ENCODE measurements at regions not wholly inside any gene's neighbourhood (a gene's known extent, or its start where the extent isn't known, plus 50 kb on each side); places are given as distances from the start of the nearest gene placed in this dataset.

GRCh38 chr1:168640836-168641235, 64.4 kb downstream of the XCL1 start:
- TF ChIP-seq CTCF (IDR thresholded peaks at IDR 0.05): no peak
- TF ChIP-seq EZH2 (IDR thresholded peaks at IDR 0.05; ENCODE audit: borderline replicate concordance, insufficient read depth, low read depth, low read length, poor library complexity, severe bottlenecking): no peak
